GM13977 (cell line): ENCODE measurements at regions not wholly inside any gene's neighbourhood (a gene's known extent, or its start where the extent isn't known, plus 50 kb on each side); places are given as distances from the start of the nearest gene placed in this dataset.

Source experiments
- DNase-seq: peaks from one replicate; pipeline ENCODE4 v3.0.0; 2012; ENCODE audit warnings: low spot score
- CTCF ChIP-seq: IDR thresholded peaks from 2 replicates; pipeline ENCODE4 v1.5.1; 2012; ENCODE audit warnings: mild to moderate bottlenecking, control low read depth; ENCODE audit not compliant: insufficient read depth; ENCODE audit errors: extremely low read depth, missing control alignments
- in situ Hi-C: fragments of 300-500 bp; cut with MboI; formaldehyde crosslinking; loops from one replicate; pipeline ENCODE4 v1.12.0; 2022; ENCODE audit warnings: low sequenced_read_pairs, low pct_unique_long_range_greater_than_20kb, mixed read lengths, inconsistent platforms; ENCODE audit not compliant: unreplicated experiment

GRCh38 chr7:94332571-94332970 is 62.1 kb upstream of the COL1A2 start:
- no peak for TF ChIP-seq CTCF
- no peak for DNase-seq
- in situ Hi-C loops: no loop called here

- in situ Hi-C loops: no loop called here
- DNase-seq: no peak
- TF ChIP-seq CTCF: no peak
Measured at GRCh38 chr7:94333810-94334209, 60.9 kb upstream of the COL1A2 start.

GRCh38 chr7:94335586-94335985 is 59.1 kb upstream of the COL1A2 start:
- no peak for DNase-seq
- TF ChIP-seq CTCF: no peak
- in situ Hi-C loops: no loop called here

GRCh38 chr7:94336009-94336408 is 58.7 kb upstream of the COL1A2 start:
- in situ Hi-C loops: no loop called here
- no peak for DNase-seq
- TF ChIP-seq CTCF: no peak

- in situ Hi-C loops: no loop called here
Measured at GRCh38 chr7:94338921-94339371, 55.7 kb upstream of the COL1A2 start.

GRCh38 chr7:94344826-94345225 is 49.9 kb upstream of the COL1A2 start:
- in situ Hi-C loops: no loop called here
- no peak for TF ChIP-seq CTCF
- DNase-seq: no peak

More at GRCh38 chr7:94338921-94339371, 55.7 kb upstream of the COL1A2 start:
- DNase-seq: no peak
- no peak for TF ChIP-seq CTCF
